HepG2 (cell line): ENCODE measurements at regions not wholly inside any gene's neighbourhood (a gene's known extent, or its start where the extent isn't known, plus 50 kb on each side); places are given as distances from the start of the nearest gene placed in this dataset.

ENCODE experiments used
- ATAC-seq: fragments of 200-7000 bp; cut with Tn5 transposase; 3 replicates; pipeline ENCODE4 v1.9.1; 2020; ENCODE audit warnings: mild to moderate bottlenecking, moderate library complexity
- BruUV-seq: library from RNA; stranded (reverse); fragments of 400-500 nt; replicated peaks from 2 replicates; lab custom pipeline; 2021; lab: Mats Ljungman, UMichigan
- CTCF ChIA-PET: fragments of 300-600 bp; formaldehyde crosslinking; extraction: SDS; loops from one replicate; lab custom pipeline; 2021; ENCODE audit warnings: low total read pairs, inconsistent platforms, low intra/inter-chr PET ratio; lab: Yijun Ruan, JAX
- POLR2A ChIA-PET: fragments of 350-600 bp; sonication (Branson Sonifier 250); formaldehyde crosslinking; loops from one replicate; lab custom pipeline; 2020; ENCODE audit warnings: antibody characterized with exemption, inconsistent platforms; lab: Yijun Ruan, JAX
- DNase-seq: peaks from one replicate; pipeline ENCODE4 v3.0.0-alpha.2; 2015; ENCODE audit warnings: low spot score
- FAIRE-seq: peaks from 3 replicates; lab custom pipeline; 2011; peaks lifted over from hg19 to GRCh38; lab: Jason Lieb, UNC
- H2AFZ ChIP-seq: one replicate; pipeline ENCODE4 v1.6.1; 2011; ENCODE audit warnings: low read length, inconsistent platforms
- H3K27ac ChIP-seq: fragments of 300-600 bp; 3 replicates; pipeline ENCODE4 v1.8.0; 2011; ENCODE audit warnings: mixed run types, mild to moderate bottlenecking, mixed read lengths, low read length, inconsistent platforms; ENCODE audit not compliant: insufficient read depth; ENCODE audit errors: extremely low read length
- H3K27me3 ChIP-seq, 2 experiments: fragments of 200-600 bp in 1 of 2; 2 replicates in 1 of 2; 3 replicates in 1 of 2; pipeline versions ENCODE4 v1.6.0 to v1.8.0; 2011; ENCODE audit warnings: low read length in 2 of 2, mild to moderate bottlenecking in 2 of 2, moderate library complexity in 2 of 2, inconsistent platforms in 1 of 2; ENCODE audit not compliant: insufficient read depth in 2 of 2, control insufficient read depth in 1 of 2
- H3K36me3 ChIP-seq, 2 experiments: fragments of 200-600 bp in 1 of 2; replicated peaks in 1 of 2; 2 replicates in 1 of 2; 3 replicates in 1 of 2; pipeline versions ENCODE4 v1.5.1 to v1.8.0; 2011; ENCODE audit warnings: low read length in 2 of 2, inconsistent platforms in 1 of 2; ENCODE audit not compliant: insufficient read depth in 2 of 2, control insufficient read depth in 1 of 2
- H3K4me1 ChIP-seq: 2 replicates; pipeline ENCODE4 v1.5.1; 2012; ENCODE audit warnings: low read length, inconsistent platforms; ENCODE audit not compliant: insufficient read depth
- H3K4me2 ChIP-seq: 2 replicates; pipeline ENCODE4 v1.6.0; 2011; ENCODE audit warnings: low read depth, low read length, inconsistent platforms
- H3K4me3 ChIP-seq, 3 experiments: fragments of 200-600 bp in 1 of 3; sonication (generic), shearing (Covaris generic) in 1 of 3; replicated peaks in 1 of 3; 2 replicates each; pipeline ENCODE4 v1.5.1; 2011 to 2016; ENCODE audit warnings: low read length in 3 of 3, inconsistent platforms in 2 of 3, low read depth in 2 of 3, mild to moderate bottlenecking in 2 of 3, control low read depth in 1 of 3, mixed read lengths in 1 of 3; ENCODE audit not compliant: insufficient read depth in 1 of 3
- H3K79me2 ChIP-seq: one replicate; pipeline ENCODE4 v1.6.1; 2011; ENCODE audit warnings: low read length, inconsistent platforms; ENCODE audit not compliant: insufficient read depth
- H3K9ac ChIP-seq: 2 replicates; pipeline ENCODE4 v1.6.0; 2011; ENCODE audit warnings: mild to moderate bottlenecking, low read depth, low read length, inconsistent platforms; ENCODE audit not compliant: insufficient read depth
- H3K9me3 ChIP-seq: 2 replicates; pipeline ENCODE4 v1.5.1; 2012; ENCODE audit warnings: mild to moderate bottlenecking, low read length
- H4K20me1 ChIP-seq: 2 replicates; pipeline ENCODE4 v1.6.0; 2011; ENCODE audit warnings: inconsistent platforms, mild to moderate bottlenecking, low read length, moderate library complexity; ENCODE audit not compliant: insufficient read depth
- AFF4 ChIP-seq: sonication (generic); formaldehyde crosslinking; IDR thresholded peaks from 2 replicates; pipeline ENCODE4 v1.4.0; 2020; ENCODE audit warnings: missing genetic modification reagents
- BHLHE40 ChIP-seq: IDR thresholded peaks from 2 replicates; pipeline ENCODE4 v1.6.1; 2011; ENCODE audit warnings: low read length, improper control_type of control experiment
- CTCF ChIP-seq: sonication (generic); formaldehyde crosslinking; IDR thresholded peaks from 2 replicates; pipeline ENCODE4 v1.5.0; 2020; ENCODE audit warnings: mild to moderate bottlenecking, missing genetic modification reagents, moderate library complexity
- DZIP1 ChIP-seq: sonication (generic); formaldehyde crosslinking; IDR thresholded peaks from 2 replicates; pipeline ENCODE4 v1.5.0; 2020; ENCODE audit warnings: mild to moderate bottlenecking, missing genetic modification reagents
- HNF1A ChIP-seq, 2 experiments: sonication (generic) in 1 of 2; formaldehyde crosslinking in 1 of 2; IDR thresholded peaks; 2 replicates each; pipeline versions ENCODE4 v1.4.0 to v1.6.1; 2016 to 2020; ENCODE audit warnings: borderline replicate concordance in 1 of 2, low read depth in 1 of 2, mild to moderate bottlenecking in 1 of 2, missing genetic modification reagents in 1 of 2
- ZNF138 ChIP-seq: sonication (generic); formaldehyde crosslinking; IDR thresholded peaks from 2 replicates; pipeline ENCODE4 v1.5.0; 2020; ENCODE audit warnings: mild to moderate bottlenecking, low read depth, missing genetic modification reagents
- ZNF3 ChIP-seq: IDR thresholded peaks from 2 replicates; pipeline ENCODE4 v1.7.0; 2017; ENCODE audit warnings: inconsistent platforms
- ZNF382 ChIP-seq: sonication (generic); formaldehyde crosslinking; IDR thresholded peaks from 2 replicates; pipeline ENCODE4 v1.5.0; 2020; ENCODE audit warnings: missing genetic modification reagents, mild to moderate bottlenecking, borderline replicate concordance
- ZNF530 ChIP-seq: sonication (generic); formaldehyde crosslinking; IDR thresholded peaks from 2 replicates; pipeline ENCODE4 v1.5.0; 2020; ENCODE audit warnings: low read depth, mild to moderate bottlenecking, missing genetic modification reagents
- ZNF557 ChIP-seq: sonication (generic); formaldehyde crosslinking; IDR thresholded peaks from 2 replicates; pipeline ENCODE4 v1.4.0; 2020; ENCODE audit warnings: missing genetic modification reagents
- WGBS: methylation state at CpG from one replicate; pipeline ENCODE4 v1.1.6; 2017; ENCODE audit warnings: low lambda C conversion rate; 5-methylcytosine and 5-hydroxymethylcytosine counted together
- in situ Hi-C: cut with HindIII; loops from 2 replicates; pipeline ENCODE4 v1.10.0; 2017; ENCODE audit warnings: low pct_unique_long_range_greater_than_20kb; ENCODE audit not compliant: extremely low pct_ligation_motif_present
- intact Hi-C: fragments of 100-400 bp; cut with micrococcal nuclease; formaldehyde crosslinking; loops from one replicate; pipeline ENCODE4 v1.10.0; 2022; ENCODE audit not compliant: unreplicated experiment

- intact Hi-C loops = no loop called here
- ChIA-PET POLR2A (no interaction called here), CTCF (no interaction called here)
- no peak overlapping the region for H3K4me3 ChIP-seq
- no peak overlapping the region for H3K9ac ChIP-seq
- no peaks in the 10 kb centered on the region for H3K36me3 ChIP-seq
- no peaks in the 10 kb centered on the region for H3K27me3 ChIP-seq
- 85% methylated on average over 3 of the region's 3 CpGs for WGBS
- H3K4me1 ChIP-seq = peaks cover 53% of the 10 kb centered on the region
- H3K79me2 ChIP-seq = no peaks in the 10 kb centered on the region
- ATAC-seq (no peak), FAIRE-seq (no peak), DNase-seq (no peak)
- no peaks in the 10 kb centered on the region for H3K9me3 ChIP-seq
- no peak overlapping the region for H3K4me2 ChIP-seq
- H4K20me1 ChIP-seq = no peaks in the 10 kb centered on the region
- no TSS peak for BruUV-seq
- H2AFZ ChIP-seq = no peak overlapping the region
- no peak overlapping the region for H3K27ac ChIP-seq
- in situ Hi-C loops = no loop called here
- TF ChIP-seq CTCF (no peak), ZNF382 (CRISPR knock-in tag) (no peak), BHLHE40 (no peak), HNF1A (IDR thresholded peaks at IDR 0.05; ENCODE audit: low read depth) (no peak), HNF1A (CRISPR knock-in tag; IDR thresholded peaks at IDR 0.05; ENCODE audit: borderline replicate concordance) (no peak), ZNF138 (CRISPR knock-in tag) (no peak), AFF4 (CRISPR knock-in tag) (no peak), ZNF3 (CRISPR knock-in tag) (no peak), DZIP1 (CRISPR knock-in tag) (no peak), ZNF557 (CRISPR knock-in tag) (no peak), ZNF530 (CRISPR knock-in tag) (no peak)
These were observed 55.6 kb upstream of the PEG3 start for GRCh38 chr19:56896095-56896494.
